HepG2 (cell line): ENCODE measurements at regions not wholly inside any gene's neighbourhood (a gene's known extent, or its start where the extent isn't known, plus 50 kb on each side); places are given as distances from the start of the nearest gene placed in this dataset.
A peak's percentile ranks its signal among the peaks of the same experiment; 100 is the strongest.

Experiments used
- ATAC-seq: fragments of 200-7000 bp; cut with Tn5 transposase; 3 replicates; pipeline ENCODE4 v1.9.1; 2020; ENCODE audit warnings: mild to moderate bottlenecking, moderate library complexity
- BruUV-seq: library from RNA; stranded (reverse); fragments of 400-500 nt; replicated peaks from 2 replicates; lab custom pipeline; 2021; lab: Mats Ljungman, UMichigan
- CTCF ChIA-PET: fragments of 300-600 bp; formaldehyde crosslinking; extraction: SDS; loops from one replicate; lab custom pipeline; 2021; ENCODE audit warnings: low total read pairs, inconsistent platforms, low intra/inter-chr PET ratio; lab: Yijun Ruan, JAX
- POLR2A ChIA-PET: fragments of 350-600 bp; sonication (Branson Sonifier 250); formaldehyde crosslinking; loops from one replicate; lab custom pipeline; 2020; ENCODE audit warnings: antibody characterized with exemption, inconsistent platforms; lab: Yijun Ruan, JAX
- DNase-seq: peaks from one replicate; pipeline ENCODE4 v3.0.0-alpha.2; 2015; ENCODE audit warnings: low spot score
- FAIRE-seq: peaks from 3 replicates; lab custom pipeline; 2011; peaks lifted over from hg19 to GRCh38; lab: Jason Lieb, UNC
- H2AFZ ChIP-seq: one replicate; pipeline ENCODE4 v1.6.1; 2011; ENCODE audit warnings: low read length, inconsistent platforms
- H3K27ac ChIP-seq: fragments of 300-600 bp; 3 replicates; pipeline ENCODE4 v1.8.0; 2011; ENCODE audit warnings: mixed run types, mild to moderate bottlenecking, mixed read lengths, low read length, inconsistent platforms; ENCODE audit not compliant: insufficient read depth; ENCODE audit errors: extremely low read length
- H3K27me3 ChIP-seq, 2 experiments: fragments of 200-600 bp in 1 of 2; 2 replicates in 1 of 2; 3 replicates in 1 of 2; pipeline versions ENCODE4 v1.6.0 to v1.8.0; 2011; ENCODE audit warnings: low read length in 2 of 2, mild to moderate bottlenecking in 2 of 2, moderate library complexity in 2 of 2, inconsistent platforms in 1 of 2; ENCODE audit not compliant: insufficient read depth in 2 of 2, control insufficient read depth in 1 of 2
- H3K36me3 ChIP-seq, 2 experiments: fragments of 200-600 bp in 1 of 2; replicated peaks in 1 of 2; 2 replicates in 1 of 2; 3 replicates in 1 of 2; pipeline versions ENCODE4 v1.5.1 to v1.8.0; 2011; ENCODE audit warnings: low read length in 2 of 2, inconsistent platforms in 1 of 2; ENCODE audit not compliant: insufficient read depth in 2 of 2, control insufficient read depth in 1 of 2
- H3K4me1 ChIP-seq: 2 replicates; pipeline ENCODE4 v1.5.1; 2012; ENCODE audit warnings: low read length, inconsistent platforms; ENCODE audit not compliant: insufficient read depth
- H3K4me2 ChIP-seq: 2 replicates; pipeline ENCODE4 v1.6.0; 2011; ENCODE audit warnings: low read depth, low read length, inconsistent platforms
- H3K4me3 ChIP-seq, 3 experiments: fragments of 200-600 bp in 1 of 3; sonication (generic), shearing (Covaris generic) in 1 of 3; replicated peaks in 1 of 3; 2 replicates each; pipeline ENCODE4 v1.5.1; 2011 to 2016; ENCODE audit warnings: low read length in 3 of 3, inconsistent platforms in 2 of 3, low read depth in 2 of 3, mild to moderate bottlenecking in 2 of 3, control low read depth in 1 of 3, mixed read lengths in 1 of 3; ENCODE audit not compliant: insufficient read depth in 1 of 3
- H3K79me2 ChIP-seq: one replicate; pipeline ENCODE4 v1.6.1; 2011; ENCODE audit warnings: low read length, inconsistent platforms; ENCODE audit not compliant: insufficient read depth
- H3K9ac ChIP-seq: 2 replicates; pipeline ENCODE4 v1.6.0; 2011; ENCODE audit warnings: mild to moderate bottlenecking, low read depth, low read length, inconsistent platforms; ENCODE audit not compliant: insufficient read depth
- H3K9me3 ChIP-seq: 2 replicates; pipeline ENCODE4 v1.5.1; 2012; ENCODE audit warnings: mild to moderate bottlenecking, low read length
- H4K20me1 ChIP-seq: 2 replicates; pipeline ENCODE4 v1.6.0; 2011; ENCODE audit warnings: inconsistent platforms, mild to moderate bottlenecking, low read length, moderate library complexity; ENCODE audit not compliant: insufficient read depth
- ATRX ChIP-seq: sonication (generic); formaldehyde crosslinking; IDR thresholded peaks from 2 replicates; pipeline ENCODE4 v1.4.0; 2020; ENCODE audit warnings: missing genetic modification reagents, borderline replicate concordance
- JUND ChIP-seq: sonication (generic); formaldehyde crosslinking; IDR thresholded peaks from 2 replicates; pipeline ENCODE4 v1.8.0; 2022; ENCODE audit warnings: mild to moderate bottlenecking, missing genetic modification reagents
- SNAPC2 ChIP-seq: sonication (generic); formaldehyde crosslinking; IDR thresholded peaks from 2 replicates; pipeline ENCODE4 v1.8.1; 2022; ENCODE audit warnings: mild to moderate bottlenecking, missing genetic modification reagents
- ZBTB42 ChIP-seq: sonication (generic); formaldehyde crosslinking; IDR thresholded peaks from 2 replicates; pipeline ENCODE4 v1.5.0; 2020; ENCODE audit warnings: mild to moderate bottlenecking, missing genetic modification reagents
- ZNF432 ChIP-seq: sonication (generic); formaldehyde crosslinking; IDR thresholded peaks from 2 replicates; pipeline ENCODE4 v1.5.0; 2020; ENCODE audit warnings: missing genetic modification reagents, mild to moderate bottlenecking, borderline replicate concordance
- ZNF572 ChIP-seq: sonication (generic); formaldehyde crosslinking; IDR thresholded peaks from 2 replicates; pipeline ENCODE4 v1.5.1; 2020; ENCODE audit warnings: mild to moderate bottlenecking, missing genetic modification reagents
- WGBS: methylation state at CpG from one replicate; pipeline ENCODE4 v1.1.6; 2017; ENCODE audit warnings: low lambda C conversion rate; 5-methylcytosine and 5-hydroxymethylcytosine counted together
- in situ Hi-C: cut with HindIII; loops from 2 replicates; pipeline ENCODE4 v1.10.0; 2017; ENCODE audit warnings: low pct_unique_long_range_greater_than_20kb; ENCODE audit not compliant: extremely low pct_ligation_motif_present
- intact Hi-C: fragments of 100-400 bp; cut with micrococcal nuclease; formaldehyde crosslinking; loops from one replicate; pipeline ENCODE4 v1.10.0; 2022; ENCODE audit not compliant: unreplicated experiment
- TF ChIP-seq, protein P1 (sequence below): sonication (generic); formaldehyde crosslinking; IDR thresholded peaks from 2 replicates; pipeline ENCODE4 v1.4.0; 2020; ENCODE audit warnings: missing genetic modification reagents, borderline replicate concordance
- TF ChIP-seq, protein P2 (sequence below): IDR thresholded peaks from 2 replicates; pipeline ENCODE4 v1.6.1; 2016; ENCODE audit warnings: low read depth, control low read depth

DNA sequence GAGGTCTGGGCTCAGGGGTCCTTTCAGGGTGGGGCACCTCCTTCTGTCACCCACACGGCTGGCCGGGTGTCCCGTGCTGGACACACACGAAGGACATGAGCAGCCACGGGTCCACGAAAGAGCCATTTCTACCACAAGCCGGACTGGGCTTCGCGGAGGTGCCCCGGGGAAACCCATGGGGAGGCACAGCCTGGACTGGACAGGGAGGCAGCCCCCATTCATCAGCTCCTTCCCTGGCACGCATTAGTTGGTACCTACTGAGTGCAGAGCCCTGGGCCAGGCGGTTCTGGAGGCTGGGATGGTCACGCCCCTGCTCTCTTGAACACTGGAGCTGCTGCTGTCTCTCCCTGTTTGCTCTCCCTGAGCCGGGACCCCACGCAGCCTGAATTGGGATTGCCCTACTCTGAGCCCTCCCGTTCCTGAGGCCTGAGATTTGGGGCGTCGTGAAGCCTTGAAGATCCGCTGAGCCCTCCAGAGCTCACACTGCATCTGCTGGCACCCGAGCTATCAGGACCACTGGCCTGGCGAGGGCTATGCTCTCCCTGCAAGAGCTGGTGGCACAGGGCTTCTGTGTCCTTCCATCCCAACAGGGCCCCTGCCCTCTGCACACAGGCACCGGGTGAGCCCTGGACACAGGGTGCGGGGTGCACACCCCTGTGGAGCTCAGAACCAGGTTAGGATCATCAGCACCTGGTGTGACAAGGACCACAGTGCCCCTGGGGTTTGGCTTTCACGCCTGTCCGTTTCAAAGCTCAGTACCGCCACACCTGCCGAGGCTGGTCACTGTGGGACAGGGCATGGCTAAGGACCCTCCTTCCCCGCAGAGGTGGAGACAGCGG lies 84.6 kb downstream of the MYEOV start (continued):
- TF ChIP-seq, protein P1, sequence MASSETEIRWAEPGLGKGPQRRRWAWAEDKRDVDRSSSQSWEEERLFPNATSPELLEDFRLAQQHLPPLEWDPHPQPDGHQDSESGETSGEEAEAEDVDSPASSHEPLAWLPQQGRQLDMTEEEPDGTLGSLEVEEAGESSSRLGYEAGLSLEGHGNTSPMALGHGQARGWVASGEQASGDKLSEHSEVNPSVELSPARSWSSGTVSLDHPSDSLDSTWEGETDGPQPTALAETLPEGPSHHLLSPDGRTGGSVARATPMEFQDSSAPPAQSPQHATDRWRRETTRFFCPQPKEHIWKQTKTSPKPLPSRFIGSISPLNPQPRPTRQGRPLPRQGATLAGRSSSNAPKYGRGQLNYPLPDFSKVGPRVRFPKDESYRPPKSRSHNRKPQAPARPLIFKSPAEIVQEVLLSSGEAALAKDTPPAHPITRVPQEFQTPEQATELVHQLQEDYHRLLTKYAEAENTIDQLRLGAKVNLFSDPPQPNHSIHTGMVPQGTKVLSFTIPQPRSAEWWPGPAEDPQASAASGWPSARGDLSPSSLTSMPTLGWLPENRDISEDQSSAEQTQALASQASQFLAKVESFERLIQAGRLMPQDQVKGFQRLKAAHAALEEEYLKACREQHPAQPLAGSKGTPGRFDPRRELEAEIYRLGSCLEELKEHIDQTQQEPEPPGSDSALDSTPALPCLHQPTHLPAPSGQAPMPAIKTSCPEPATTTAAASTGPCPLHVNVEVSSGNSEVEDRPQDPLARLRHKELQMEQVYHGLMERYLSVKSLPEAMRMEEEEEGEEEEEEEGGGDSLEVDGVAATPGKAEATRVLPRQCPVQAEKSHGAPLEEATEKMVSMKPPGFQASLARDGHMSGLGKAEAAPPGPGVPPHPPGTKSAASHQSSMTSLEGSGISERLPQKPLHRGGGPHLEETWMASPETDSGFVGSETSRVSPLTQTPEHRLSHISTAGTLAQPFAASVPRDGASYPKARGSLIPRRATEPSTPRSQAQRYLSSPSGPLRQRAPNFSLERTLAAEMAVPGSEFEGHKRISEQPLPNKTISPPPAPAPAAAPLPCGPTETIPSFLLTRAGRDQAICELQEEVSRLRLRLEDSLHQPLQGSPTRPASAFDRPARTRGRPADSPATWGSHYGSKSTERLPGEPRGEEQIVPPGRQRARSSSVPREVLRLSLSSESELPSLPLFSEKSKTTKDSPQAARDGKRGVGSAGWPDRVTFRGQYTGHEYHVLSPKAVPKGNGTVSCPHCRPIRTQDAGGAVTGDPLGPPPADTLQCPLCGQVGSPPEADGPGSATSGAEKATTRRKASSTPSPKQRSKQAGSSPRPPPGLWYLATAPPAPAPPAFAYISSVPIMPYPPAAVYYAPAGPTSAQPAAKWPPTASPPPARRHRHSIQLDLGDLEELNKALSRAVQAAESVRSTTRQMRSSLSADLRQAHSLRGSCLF (CRISPR knock-in tag): no peak
- TF ChIP-seq SNAPC2 (no peak), JUND (no peak), ZNF572 (CRISPR knock-in tag) (no peak), ZNF432 (CRISPR knock-in tag) (no peak), ZBTB42 (no peak)

DNA sequence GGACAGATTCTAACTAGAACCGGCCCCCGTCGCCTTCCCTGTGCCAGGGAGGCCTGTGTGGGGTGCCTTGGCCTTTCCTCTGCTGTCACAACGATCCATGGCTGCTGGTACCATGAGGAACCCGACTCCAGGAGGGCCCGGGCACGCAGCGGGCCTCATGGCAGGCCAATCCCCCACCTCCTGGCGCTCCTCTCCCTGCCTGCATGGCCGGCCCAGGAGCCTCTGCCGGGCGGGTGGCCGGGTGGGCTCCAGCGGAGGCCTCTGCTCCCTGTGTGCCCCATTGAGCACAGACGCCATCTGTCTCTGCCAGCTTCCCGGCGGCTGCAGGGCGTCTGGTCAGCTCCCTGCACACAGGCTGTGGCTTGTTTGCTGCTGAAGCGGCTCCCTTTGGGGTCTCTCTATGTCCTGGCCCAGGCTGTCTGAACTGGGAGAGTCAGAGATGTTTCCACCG lies 86.5 kb downstream of the MYEOV start:
- H2AFZ ChIP-seq: no peak overlapping the region
- FAIRE-seq (no peak), ATAC-seq (peak; percentile 32), DNase-seq (no peak)
- intact Hi-C loops (no loop called here), in situ Hi-C loops (no loop called here)
- WGBS: 55% methylated on average over 4 of the region's 20 CpGs
- no peak overlapping the region for H3K4me3 ChIP-seq
- H3K9ac ChIP-seq: no peak overlapping the region
- CTCF ChIA-PET: no interaction called here
- H3K79me2 ChIP-seq: no peaks in the 10 kb centered on the region
- no peaks in the 10 kb centered on the region for H4K20me1 ChIP-seq
- BruUV-seq: no TSS peak
- no peak overlapping the region for H3K27ac ChIP-seq
- H3K9me3 ChIP-seq: no peaks in the 10 kb centered on the region
- TF ChIP-seq, protein P2, sequence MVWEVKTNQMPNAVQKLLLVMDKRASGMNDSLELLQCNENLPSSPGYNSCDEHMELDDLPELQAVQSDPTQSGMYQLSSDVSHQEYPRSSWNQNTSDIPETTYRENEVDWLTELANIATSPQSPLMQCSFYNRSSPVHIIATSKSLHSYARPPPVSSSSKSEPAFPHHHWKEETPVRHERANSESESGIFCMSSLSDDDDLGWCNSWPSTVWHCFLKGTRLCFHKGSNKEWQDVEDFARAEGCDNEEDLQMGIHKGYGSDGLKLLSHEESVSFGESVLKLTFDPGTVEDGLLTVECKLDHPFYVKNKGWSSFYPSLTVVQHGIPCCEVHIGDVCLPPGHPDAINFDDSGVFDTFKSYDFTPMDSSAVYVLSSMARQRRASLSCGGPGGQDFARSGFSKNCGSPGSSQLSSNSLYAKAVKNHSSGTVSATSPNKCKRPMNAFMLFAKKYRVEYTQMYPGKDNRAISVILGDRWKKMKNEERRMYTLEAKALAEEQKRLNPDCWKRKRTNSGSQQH (CRISPR knock-in tag): no peak
- no peak for TF ChIP-seq ATRX (CRISPR knock-in tag)
- H3K36me3 ChIP-seq: no peaks in the 10 kb centered on the region
- peaks cover 18% of the 10 kb centered on the region; the same call in 1 of the 2 replicates for H3K4me1 ChIP-seq
- POLR2A ChIA-PET: no interaction called here
- 0 out of 2 replicates have a peak overlapping the region, but pooled peaks have one; percentile 7 for H3K4me2 ChIP-seq
- H3K27me3 ChIP-seq: peaks cover 0 to 51% of the 10 kb centered on the region in 2 experiments; a peak in 4 of 5 replicates
